AG20443 (cell line): ENCODE measurements at regions not wholly inside any gene's neighbourhood (a gene's known extent, or its start where the extent isn't known, plus 50 kb on each side); places are given as distances from the start of the nearest gene placed in this dataset.

Experiments used
- DNase-seq: peaks from one replicate; pipeline ENCODE4 v3.0.0; 2012; ENCODE audit warnings: low spot score, mixed read lengths

- DNase-seq, result no peak
Observed at GRCh38 chr20:24815931-24816330, 133.1 kb upstream of the CST7 start.

- no peak for DNase-seq
Observed at GRCh38 chr20:24816431-24816830, 132.6 kb upstream of the CST7 start.

DNA sequence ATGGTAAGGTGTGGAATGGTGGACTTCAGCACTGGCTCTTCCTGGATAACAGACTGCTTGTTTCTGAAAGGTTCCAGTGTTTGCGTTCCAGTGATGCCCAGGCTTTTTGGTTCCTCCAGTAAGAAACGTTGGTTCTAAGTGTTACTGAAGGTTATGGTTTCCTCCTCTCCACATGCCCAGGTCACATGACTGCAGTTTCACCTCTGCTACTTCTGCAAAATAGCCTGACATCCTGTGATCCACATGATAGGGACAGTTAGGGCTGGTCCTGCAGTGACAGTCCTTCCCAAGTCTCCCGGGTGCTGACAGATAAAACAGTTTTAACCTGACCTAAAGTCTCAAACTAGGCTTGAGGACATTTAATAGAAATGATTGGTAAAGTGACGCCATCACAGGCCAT lies 132.2 kb upstream of the CST7 start:
- no peak for DNase-seq

GRCh38 chr20:24817351-24817750 lies 131.7 kb upstream of the CST7 start:
- DNase-seq, result no peak

DNA sequence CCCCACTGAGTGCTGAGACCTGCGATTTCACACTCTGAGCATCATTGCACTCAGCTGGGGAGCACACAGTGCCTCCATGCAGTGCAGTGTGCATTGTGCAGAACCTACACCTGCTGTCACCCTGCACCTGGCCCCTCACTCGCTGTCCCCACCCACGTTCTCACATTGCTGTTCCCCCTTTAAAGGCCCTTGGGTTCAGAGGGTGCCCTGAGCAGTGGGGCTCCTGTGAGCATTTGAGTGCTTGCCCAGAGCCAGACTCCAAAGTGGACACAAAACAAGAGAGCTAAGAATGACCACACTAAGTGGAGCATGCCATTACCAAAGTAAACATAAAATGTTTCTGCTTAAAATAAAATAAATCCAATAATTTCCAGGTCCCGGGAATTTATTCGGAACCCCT lies 131.0 kb upstream of the CST7 start:
- no peak for DNase-seq

GRCh38 chr20:24819331-24819965 lies 129.6 kb upstream of the CST7 start:
- DNase-seq, result no peak

DNA sequence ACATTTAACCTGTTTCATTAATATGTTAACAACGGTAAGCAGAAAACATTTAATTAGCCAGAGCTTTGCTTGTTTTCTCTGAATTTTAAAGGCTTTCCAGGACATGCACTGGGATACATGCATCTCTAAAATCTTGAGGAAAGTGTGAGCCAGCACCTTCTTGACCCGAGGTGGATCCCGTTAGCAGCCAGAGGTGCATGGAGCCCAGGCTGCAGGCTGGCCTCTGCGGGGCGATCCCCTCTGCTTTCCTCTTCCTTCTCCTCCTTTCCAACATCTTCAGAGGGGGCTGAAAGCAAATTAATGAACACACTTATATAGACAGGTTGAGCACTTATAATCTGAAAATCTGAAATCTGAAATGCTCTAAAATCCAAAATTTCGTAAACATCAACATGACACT lies 128.7 kb upstream of the CST7 start:
- no peak for DNase-seq

- no peak for DNase-seq
Observed at GRCh38 chr20:24821391-24821790, 127.7 kb upstream of the CST7 start.

DNA sequence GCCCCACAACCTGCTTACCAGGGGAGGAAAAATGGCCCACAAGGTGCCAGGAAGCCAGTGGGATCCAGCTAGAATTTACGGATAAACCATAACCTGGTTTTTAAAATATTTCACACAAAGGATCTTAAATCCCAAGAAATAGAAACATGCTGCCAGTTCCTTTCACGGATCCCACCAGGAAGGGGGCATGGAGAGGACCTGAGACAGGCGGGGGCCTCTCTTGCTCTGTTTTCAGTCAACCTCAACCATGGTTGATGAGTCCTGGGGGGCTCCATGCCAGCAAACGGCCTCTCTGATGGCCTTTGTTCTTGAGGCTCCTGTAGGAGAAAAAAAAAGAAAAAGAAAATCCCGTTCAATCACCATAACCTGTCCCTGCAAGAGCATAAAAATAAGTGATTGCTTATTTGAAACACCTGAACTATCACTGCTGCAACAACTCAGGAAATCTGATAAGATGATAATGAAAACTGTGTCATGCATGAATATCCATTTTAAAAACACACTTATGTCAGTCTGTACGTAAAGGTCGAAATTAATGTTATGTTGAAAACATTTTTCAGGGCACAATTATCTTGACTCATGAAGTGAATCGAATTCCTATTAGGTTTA lies 125.8 kb upstream of the CST7 start:
- no peak for DNase-seq

DNA sequence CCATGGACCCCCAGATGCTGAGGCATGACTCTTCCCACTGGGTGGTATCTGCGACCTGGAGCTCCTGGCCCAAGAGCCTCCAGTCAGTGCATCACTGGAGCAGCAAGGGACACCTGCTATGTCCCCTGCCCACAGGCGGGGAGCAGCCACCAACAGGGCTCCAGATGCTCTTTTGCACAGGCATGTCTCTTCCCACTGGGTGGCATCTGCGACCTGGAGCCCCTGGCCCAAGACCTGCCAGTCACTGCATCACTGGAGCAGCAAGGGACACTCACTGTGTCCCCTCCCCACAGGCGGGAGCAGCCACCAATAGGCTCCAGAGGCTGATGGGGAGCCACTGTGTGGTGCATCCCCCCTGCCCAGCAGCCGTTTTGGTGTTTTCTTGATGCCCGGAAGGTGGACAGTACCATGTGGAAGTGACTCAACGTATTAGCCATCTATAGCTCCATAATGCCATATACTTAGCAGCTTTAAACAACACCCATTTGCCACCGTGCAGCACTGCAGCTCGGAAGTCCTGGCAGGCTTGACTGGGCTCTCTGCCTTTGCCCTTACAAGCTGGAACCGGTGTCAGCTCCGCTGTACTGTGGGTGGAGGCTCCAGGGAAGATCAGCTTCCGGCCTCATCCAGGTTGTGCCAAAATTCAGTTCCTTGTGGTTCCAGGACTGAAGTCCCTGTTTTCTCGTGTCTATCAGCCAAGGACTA lies 124.9 kb upstream of the CST7 start:
- DNase-seq, result no peak

DNA sequence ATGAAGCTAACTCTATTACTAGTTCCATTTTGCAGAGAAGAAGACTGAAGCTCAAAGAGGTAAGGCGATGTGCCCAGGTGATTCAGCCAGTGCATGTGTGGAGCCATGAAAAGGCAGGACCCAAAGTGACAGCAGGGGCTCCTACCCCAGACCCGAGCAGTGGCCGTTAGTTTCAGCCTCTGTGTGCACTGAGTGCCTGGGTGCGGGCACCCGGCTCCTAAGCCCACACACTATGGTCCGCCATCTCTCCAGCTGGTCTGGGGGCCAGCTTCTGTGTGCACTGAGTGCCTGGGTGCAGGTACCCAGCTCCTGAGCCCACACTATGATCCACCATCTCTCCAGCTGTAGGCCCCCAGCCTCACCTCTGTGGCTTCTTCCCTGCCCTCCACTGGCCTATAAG lies 123.5 kb upstream of the CST7 start:
- DNase-seq, result no peak

DNA sequence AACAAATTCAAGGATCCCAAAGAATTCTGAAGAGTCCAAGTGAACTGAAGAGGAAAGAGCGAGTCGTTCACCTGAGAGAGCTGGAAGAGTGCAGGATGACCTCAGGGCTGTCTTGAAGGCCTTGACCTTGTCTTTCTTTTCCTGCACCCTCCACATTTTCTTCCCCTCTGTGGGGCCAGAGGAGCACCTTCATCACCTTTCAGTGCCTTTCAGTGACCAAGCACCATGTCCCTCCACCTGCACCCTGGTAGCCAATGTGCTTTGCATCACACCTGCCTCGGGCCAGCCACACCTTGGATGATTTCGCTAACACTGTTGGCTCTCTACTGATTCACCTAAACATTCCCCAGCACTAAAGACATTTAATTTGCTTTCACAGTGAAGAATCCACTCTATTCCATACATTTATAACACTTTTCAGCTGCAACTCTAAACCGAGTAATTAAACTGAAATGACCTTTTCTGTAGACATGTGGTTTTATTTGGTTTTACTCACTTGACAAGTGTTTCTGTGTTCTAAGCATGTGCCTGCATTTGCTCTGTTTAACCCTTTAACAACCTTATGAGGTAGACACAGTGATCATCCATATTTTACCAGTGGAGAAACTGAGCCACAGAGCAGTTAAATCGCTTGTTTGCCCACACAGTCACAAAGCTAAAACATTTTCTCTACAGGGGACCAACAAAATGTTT lies 121.3 kb upstream of the CST7 start:
- no peak for DNase-seq

- DNase-seq, result no peak
Observed at GRCh38 chr20:24828992-24829648, 119.9 kb upstream of the CST7 start.

- no peak for DNase-seq
Observed at GRCh38 chr20:24829649-24830370, 119.3 kb upstream of the CST7 start.

DNA sequence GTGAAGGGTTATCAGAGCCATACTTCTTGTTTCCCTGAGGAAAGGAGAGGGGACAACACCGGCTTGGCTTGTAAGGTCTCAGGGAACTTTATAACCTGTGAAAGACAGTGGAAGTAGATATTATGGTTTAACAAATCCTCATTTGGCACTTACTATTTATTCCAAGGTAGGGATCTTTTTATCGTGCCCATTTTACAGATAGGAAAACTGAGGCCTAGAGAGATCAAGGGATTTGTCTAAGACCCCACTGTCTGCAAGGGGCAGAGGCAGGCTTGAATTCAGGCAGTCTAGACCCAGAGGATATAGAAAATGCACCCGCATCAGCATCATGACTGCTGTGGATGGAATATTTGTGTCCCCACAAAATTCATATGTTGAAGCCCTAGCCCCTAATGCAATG lies 118.4 kb upstream of the CST7 start:
- no peak for DNase-seq

- no peak for DNase-seq
Observed at GRCh38 chr20:24831232-24831631, 117.8 kb upstream of the CST7 start.

DNA sequence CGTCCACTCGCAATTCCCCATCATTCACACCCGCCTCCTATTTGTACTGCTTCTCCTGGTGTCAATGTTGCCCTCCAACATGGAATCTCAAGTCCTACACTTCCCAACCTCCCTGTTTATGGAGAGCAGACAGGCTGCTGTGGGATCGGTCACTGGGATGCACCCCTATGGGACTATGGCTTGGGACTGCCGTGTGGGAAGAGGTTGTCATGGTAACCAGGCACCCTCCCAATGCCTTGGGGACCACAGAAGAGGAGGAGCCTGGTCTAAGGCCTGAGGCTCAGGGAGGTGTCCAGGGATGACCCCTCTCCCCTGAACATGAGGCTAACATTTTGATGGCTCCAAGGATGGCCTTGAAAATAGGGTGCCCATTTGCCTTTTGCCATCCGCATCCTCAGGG lies 116.6 kb upstream of the CST7 start:
- DNase-seq, result no peak

DNA sequence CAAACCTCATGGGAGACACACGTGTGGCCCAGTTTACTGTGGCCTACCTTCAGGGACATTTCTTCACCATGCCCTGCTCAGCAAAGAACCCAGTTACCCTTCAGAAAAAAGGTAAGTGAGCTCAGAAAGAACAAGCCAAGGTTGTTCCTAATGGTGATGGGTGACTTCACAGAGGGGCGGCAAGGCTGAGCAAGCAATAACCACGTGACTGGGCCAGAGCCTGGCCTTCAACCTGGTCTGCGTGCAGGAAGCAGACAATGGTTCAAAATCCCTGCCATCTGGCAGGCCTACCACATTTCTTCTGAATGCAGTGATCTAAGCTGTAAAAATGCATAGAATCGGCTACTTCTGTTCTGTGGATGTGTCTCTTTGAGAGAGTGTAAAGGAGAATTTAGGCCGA lies 115.5 kb upstream of the CST7 start:
- no peak for DNase-seq

DNA sequence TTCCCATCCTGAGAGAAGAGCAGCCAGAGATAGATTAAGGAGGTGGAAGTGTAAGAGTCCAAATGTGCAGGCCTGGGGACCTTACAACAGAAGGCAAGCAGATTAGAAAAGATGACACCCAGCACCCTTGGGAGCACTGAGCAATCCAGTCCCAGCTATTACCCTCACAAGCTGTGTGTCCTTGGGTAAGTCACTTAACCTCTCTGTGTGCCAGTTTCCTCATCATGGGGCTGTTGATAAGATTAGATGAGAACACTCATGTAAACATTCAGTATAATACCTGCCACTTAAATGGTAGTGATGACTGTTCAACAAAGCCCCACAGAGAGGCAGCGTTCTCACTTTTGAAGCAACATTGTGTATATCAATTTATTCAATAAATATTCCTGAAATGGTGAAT lies 114.8 kb upstream of the CST7 start:
- DNase-seq, result no peak

- DNase-seq, result no peak
Observed at GRCh38 chr20:24835195-24835594, 113.9 kb upstream of the CST7 start.

- DNase-seq, result no peak
Observed at GRCh38 chr20:24836041-24836533, 113.0 kb upstream of the CST7 start.
